ENCODE measurements at regions not wholly inside any gene's neighbourhood (a gene's known extent, or its start where the extent isn't known, plus 50 kb on each side); places are given as distances from the start of the nearest gene placed in this dataset.
"Not testable (repeated sequence)": the region's sequence is repeated elsewhere in the genome, so short reads cannot be mapped to it uniquely, and the experiment has no call there.

- DNase-seq, result no peak
Measured at GRCh38 chr2:184154438-184154837, 443.9 kb upstream of the ZNF804A start.

- no peak for DNase-seq
Measured at GRCh38 chr2:184155791-184156190, 442.5 kb upstream of the ZNF804A start.

- no peak for DNase-seq
Measured at GRCh38 chr2:184157141-184157540, 441.2 kb upstream of the ZNF804A start.

GRCh38 chr2:184162426-184162825, 435.9 kb upstream of the ZNF804A start:
- no peak for DNase-seq

GRCh38 chr2:184168823-184169222, 429.5 kb upstream of the ZNF804A start:
- not testable (repeated sequence) for DNase-seq

- no peak for DNase-seq
Measured at GRCh38 chr2:184169366-184169765, 429.0 kb upstream of the ZNF804A start.

- no peak for DNase-seq
Measured at GRCh38 chr2:184174493-184175104, 423.7 kb upstream of the ZNF804A start.

- DNase-seq, result no peak
Measured at GRCh38 chr2:184178229-184178628, 420.1 kb upstream of the ZNF804A start.

- DNase-seq, result no peak
Measured at GRCh38 chr2:184186436-184186835, 411.9 kb upstream of the ZNF804A start.

GRCh38 chr2:184187421-184187971, 410.8 kb upstream of the ZNF804A start:
- DNase-seq, result no peak

GRCh38 chr2:184190725-184191124, 407.6 kb upstream of the ZNF804A start:
- no peak for DNase-seq

GRCh38 chr2:184192649-184193048, 405.7 kb upstream of the ZNF804A start:
- DNase-seq, result no peak

GRCh38 chr2:184197413-184197812, 400.9 kb upstream of the ZNF804A start:
- DNase-seq, result no peak

- not testable (repeated sequence) for DNase-seq
Measured at GRCh38 chr2:184198791-184199190, 399.5 kb upstream of the ZNF804A start.

GRCh38 chr2:184199274-184199673, 399.1 kb upstream of the ZNF804A start:
- no peak for DNase-seq

GRCh38 chr2:184201246-184201645, 397.1 kb upstream of the ZNF804A start:
- DNase-seq, result no peak

- no peak for DNase-seq
Measured at GRCh38 chr2:184203661-184204060, 394.7 kb upstream of the ZNF804A start.

GRCh38 chr2:184205048-184205596, 393.2 kb upstream of the ZNF804A start:
- no peak for DNase-seq

GRCh38 chr2:184206045-184206444, 392.3 kb upstream of the ZNF804A start:
- DNase-seq, result no peak

- DNase-seq, result no peak
Measured at GRCh38 chr2:184210329-184210728, 388.0 kb upstream of the ZNF804A start.

- no peak for DNase-seq
Measured at GRCh38 chr2:184215745-184216144, 382.6 kb upstream of the ZNF804A start.

- no peak for DNase-seq
Measured at GRCh38 chr2:184256611-184257010, 341.7 kb upstream of the ZNF804A start.

GRCh38 chr2:184261331-184261730, 337.0 kb upstream of the ZNF804A start:
- DNase-seq, result no peak

GRCh38 chr2:184261818-184262217, 336.5 kb upstream of the ZNF804A start:
- no peak for DNase-seq
